Muscle layer of duodenum (tissue), 2 donors: ENCODE measurements at regions not wholly inside any gene's neighbourhood (a gene's known extent, or its start where the extent isn't known, plus 50 kb on each side); places are given as distances from the start of the nearest gene placed in this dataset.

Experiments
- H3K27ac ChIP-seq: one replicate; pipeline ENCODE4 v1.7.0; 2013; ENCODE audit warnings: mild to moderate bottlenecking, low read length
- H3K27me3 ChIP-seq: one replicate; pipeline ENCODE4 v1.7.0; 2013; ENCODE audit warnings: low read depth, mild to moderate bottlenecking, control low read depth, low read length
- H3K36me3 ChIP-seq, 2 donors: one replicate each; pipeline ENCODE4 v1.7.0; 2013; ENCODE audit warnings: low read length in 2 of 2, control low read depth in 1 of 2, mild to moderate bottlenecking in 1 of 2; ENCODE audit not compliant: insufficient read depth in 2 of 2, control insufficient read depth in 1 of 2
- H3K4me1 ChIP-seq, 2 donors: one replicate each; pipeline ENCODE4 v1.7.0; 2013; ENCODE audit warnings: low read length in 2 of 2, mild to moderate bottlenecking in 2 of 2, control low read depth in 1 of 2, moderate library complexity in 1 of 2; ENCODE audit not compliant: insufficient read depth in 2 of 2, control insufficient read depth in 1 of 2
- H3K4me3 ChIP-seq, 2 donors: one replicate each; pipeline ENCODE4 v1.7.0; 2013; ENCODE audit warnings: low read length in 2 of 2, low read depth in 1 of 2, mild to moderate bottlenecking in 1 of 2
- H3K9me3 ChIP-seq, 2 donors: one replicate each; pipeline ENCODE4 v1.7.0; 2013; ENCODE audit warnings: low read length in 2 of 2, control low read depth in 1 of 2, mild to moderate bottlenecking in 1 of 2; ENCODE audit not compliant: control insufficient read depth in 1 of 2
- donor health status: healthy.

- no peak overlapping the region for H3K27ac ChIP-seq
- H3K36me3 ChIP-seq = no peaks in the 10 kb centered on the region
- no peaks in the 10 kb centered on the region for H3K27me3 ChIP-seq
- H3K4me3 ChIP-seq = no peak overlapping the region
- no peaks in the 10 kb centered on the region for H3K4me1 ChIP-seq
- H3K9me3 ChIP-seq = no peaks in the 10 kb centered on the region
Measured at GRCh38 chr9:26067608-26068007, 389.4 kb upstream of the TUSC1 start.

DNA sequence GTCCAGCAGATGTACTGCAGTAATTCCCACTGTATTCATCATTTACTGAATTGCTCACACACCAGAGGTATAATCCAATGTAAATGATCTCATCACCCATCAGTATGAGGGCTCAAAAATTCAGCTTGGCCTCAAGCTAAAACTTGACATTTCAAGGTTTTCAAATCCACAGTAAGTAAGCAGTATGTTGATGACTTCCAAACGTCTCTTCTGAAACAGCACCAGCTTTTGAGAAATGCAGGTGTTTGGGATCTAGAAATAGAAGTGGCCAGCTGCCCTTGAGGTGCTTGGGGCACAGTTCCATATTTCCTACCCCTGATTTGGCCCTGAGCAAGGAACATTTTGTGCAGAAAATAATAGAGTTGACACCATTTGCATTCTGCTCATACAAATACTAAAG lies 388.0 kb upstream of the TUSC1 start:
- H3K36me3 ChIP-seq = no peaks in the 10 kb centered on the region
- H3K9me3 ChIP-seq = no peaks in the 10 kb centered on the region
- H3K27me3 ChIP-seq = no peaks in the 10 kb centered on the region

DNA sequence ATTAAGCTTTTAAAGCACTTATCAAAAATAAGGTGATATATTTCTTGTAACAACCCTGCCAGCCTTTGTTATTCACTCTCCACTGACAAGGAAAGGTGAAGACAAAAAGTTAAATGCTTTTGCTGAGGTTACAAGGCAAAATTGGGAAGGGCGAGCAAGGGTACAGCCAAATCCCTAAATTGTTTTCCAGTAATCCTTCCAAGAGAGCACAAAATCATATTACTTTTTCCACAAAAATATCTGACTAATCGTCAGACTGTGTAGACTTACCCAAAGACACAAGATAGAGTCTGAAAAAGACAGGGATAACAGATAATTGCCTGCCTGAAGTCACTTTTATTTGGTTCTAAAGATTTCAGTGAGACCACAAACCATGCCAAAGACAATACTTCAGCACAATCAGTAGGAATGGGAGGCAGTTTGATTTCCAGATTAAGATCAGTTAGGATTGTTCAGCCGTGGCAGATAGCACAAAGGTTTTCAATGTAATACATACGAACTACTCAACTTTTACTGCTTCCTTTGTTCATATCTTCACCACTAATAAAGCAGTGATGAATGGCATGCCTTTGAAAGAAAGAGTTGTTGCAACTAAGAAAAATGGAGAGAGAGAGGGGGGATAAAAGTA lies 383.8 kb upstream of the TUSC1 start:
- no peaks in the 10 kb centered on the region for H3K36me3 ChIP-seq
- H3K27ac ChIP-seq = no peak overlapping the region
- no peaks in the 10 kb centered on the region for H3K9me3 ChIP-seq
- H3K27me3 ChIP-seq = no peaks in the 10 kb centered on the region
- H3K4me3 ChIP-seq = no peak overlapping the region
- H3K4me1 ChIP-seq = no peaks in the 10 kb centered on the region

More for the DNA sequence above, 388.0 kb upstream of the TUSC1 start:
- no peak overlapping the region for H3K27ac ChIP-seq
- no peak overlapping the region for H3K4me3 ChIP-seq
- no peaks in the 10 kb centered on the region for H3K4me1 ChIP-seq

DNA sequence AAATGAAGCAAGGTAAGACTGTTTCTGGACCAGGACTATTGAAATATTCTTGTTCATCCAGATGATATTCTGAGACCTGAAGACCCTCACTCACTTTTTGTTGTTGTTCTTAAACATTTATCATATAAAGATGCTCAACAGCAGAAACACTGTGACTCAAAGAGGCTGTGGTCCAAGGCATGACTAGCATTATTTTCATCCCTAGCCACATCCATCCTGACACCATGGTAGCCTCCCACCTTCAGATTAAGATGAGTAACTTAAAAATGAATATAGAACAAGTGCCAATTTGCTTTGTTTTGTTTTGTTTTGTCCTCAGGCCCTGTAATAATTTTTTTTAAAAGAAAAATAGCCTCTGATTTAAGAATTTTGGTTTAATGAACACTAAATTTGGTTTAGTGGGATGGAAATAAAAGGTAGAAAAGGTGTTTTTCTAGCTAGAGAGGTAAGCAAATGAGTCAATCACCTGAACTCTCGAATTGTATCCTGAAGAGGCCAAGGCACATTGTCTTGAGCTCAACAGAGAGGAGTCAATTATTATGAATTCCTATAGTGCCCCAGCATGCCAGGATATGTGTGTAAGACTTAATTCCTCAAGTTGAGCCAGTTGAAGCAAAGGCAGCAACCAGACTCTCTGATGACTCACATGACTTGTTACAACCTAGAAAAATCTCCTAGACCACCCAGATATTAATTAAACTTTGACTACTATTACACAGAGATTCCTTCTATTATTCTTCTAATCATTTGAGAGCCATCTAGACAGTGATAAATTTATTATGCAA lies 380.1 kb upstream of the TUSC1 start:
- Histone ChIP-seq H3K27ac (no peak overlapping the region), H3K4me1 (no peaks in the 10 kb centered on the region), H3K9me3 (no peaks in the 10 kb centered on the region), H3K27me3 (no peaks in the 10 kb centered on the region), H3K4me3 (no peak overlapping the region), H3K36me3 (no peaks in the 10 kb centered on the region)

DNA sequence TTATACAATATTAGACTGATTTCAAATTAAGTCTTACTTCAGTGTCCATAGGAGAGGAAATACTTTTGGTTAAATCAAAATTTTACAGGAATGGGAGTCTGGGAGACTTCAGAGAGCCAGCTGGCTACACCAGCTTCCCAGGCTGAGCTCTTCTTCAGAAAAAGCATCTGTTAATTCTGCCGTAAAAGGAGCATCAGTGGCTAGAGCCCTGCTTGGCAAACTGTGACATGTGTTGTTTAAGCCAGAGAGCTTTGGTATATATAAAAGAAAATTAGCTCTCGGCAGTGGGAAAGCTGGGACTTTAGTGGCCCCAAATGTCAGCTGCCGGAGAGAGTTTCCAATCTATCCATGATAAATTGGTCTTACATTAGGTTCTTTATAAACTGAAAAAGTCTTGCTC lies 378.8 kb upstream of the TUSC1 start:
- Histone ChIP-seq H3K4me1 (no peaks in the 10 kb centered on the region), H3K4me3 (no peak overlapping the region), H3K9me3 (no peaks in the 10 kb centered on the region), H3K27ac (no peak overlapping the region), H3K36me3 (no peaks in the 10 kb centered on the region), H3K27me3 (no peaks in the 10 kb centered on the region)

GRCh38 chr9:26054600-26055520 lies 376.6 kb upstream of the TUSC1 start:
- no peaks in the 10 kb centered on the region for H3K36me3 ChIP-seq
- no peaks in the 10 kb centered on the region for H3K4me1 ChIP-seq
- H3K4me3 ChIP-seq = no peak overlapping the region
- no peak overlapping the region for H3K27ac ChIP-seq
- H3K27me3 ChIP-seq = no peaks in the 10 kb centered on the region
- H3K9me3 ChIP-seq = no peaks in the 10 kb centered on the region

- no peaks in the 10 kb centered on the region for H3K36me3 ChIP-seq
- H3K9me3 ChIP-seq = no peaks in the 10 kb centered on the region
- H3K4me1 ChIP-seq = no peaks in the 10 kb centered on the region
- H3K27ac ChIP-seq = no peak overlapping the region
- H3K27me3 ChIP-seq = no peaks in the 10 kb centered on the region
- H3K4me3 ChIP-seq = no peak overlapping the region
Measured at GRCh38 chr9:26053954-26054353, 375.7 kb upstream of the TUSC1 start.

DNA sequence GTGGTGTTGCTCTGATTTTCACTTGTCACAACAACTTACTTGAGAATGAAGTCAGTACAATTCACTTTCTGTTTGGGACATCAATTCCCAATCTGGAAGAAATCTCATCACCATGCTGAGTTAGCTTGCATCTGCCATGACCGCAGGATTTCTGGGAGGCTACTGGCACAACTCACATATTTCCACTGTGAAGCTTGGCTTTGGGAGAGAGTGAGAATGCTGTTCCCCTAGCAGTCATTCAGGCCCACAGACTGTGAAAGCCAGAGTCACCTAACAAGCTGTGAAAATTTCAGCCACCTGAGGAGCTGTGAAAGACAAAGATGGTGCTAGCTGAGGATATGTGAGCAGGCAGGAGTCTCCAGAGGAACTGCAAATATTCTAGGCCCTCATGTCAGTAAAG lies 365.2 kb upstream of the TUSC1 start:
- Histone ChIP-seq H3K27me3 (no peaks in the 10 kb centered on the region), H3K36me3 (no peaks in the 10 kb centered on the region), H3K27ac (no peak overlapping the region), H3K9me3 (peaks cover 0 to 3% of the 10 kb centered on the region in 2 donors), H3K4me1 (no peaks in the 10 kb centered on the region), H3K4me3 (no peak overlapping the region)

- Histone ChIP-seq H3K36me3 (no peaks in the 10 kb centered on the region), H3K27ac (no peak overlapping the region), H3K4me3 (no peak overlapping the region), H3K27me3 (no peaks in the 10 kb centered on the region), H3K9me3 (peaks cover 0 to 3% of the 10 kb centered on the region in 2 donors), H3K4me1 (no peaks in the 10 kb centered on the region)
Measured at GRCh38 chr9:26034786-26035185, 356.5 kb upstream of the TUSC1 start.

GRCh38 chr9:26033336-26033735 lies 355.1 kb upstream of the TUSC1 start:
- H3K9me3 ChIP-seq = no peaks in the 10 kb centered on the region
- no peaks in the 10 kb centered on the region for H3K27me3 ChIP-seq
- no peaks in the 10 kb centered on the region for H3K4me1 ChIP-seq
- H3K27ac ChIP-seq = no peak overlapping the region
- no peak overlapping the region for H3K4me3 ChIP-seq
- no peaks in the 10 kb centered on the region for H3K36me3 ChIP-seq

DNA sequence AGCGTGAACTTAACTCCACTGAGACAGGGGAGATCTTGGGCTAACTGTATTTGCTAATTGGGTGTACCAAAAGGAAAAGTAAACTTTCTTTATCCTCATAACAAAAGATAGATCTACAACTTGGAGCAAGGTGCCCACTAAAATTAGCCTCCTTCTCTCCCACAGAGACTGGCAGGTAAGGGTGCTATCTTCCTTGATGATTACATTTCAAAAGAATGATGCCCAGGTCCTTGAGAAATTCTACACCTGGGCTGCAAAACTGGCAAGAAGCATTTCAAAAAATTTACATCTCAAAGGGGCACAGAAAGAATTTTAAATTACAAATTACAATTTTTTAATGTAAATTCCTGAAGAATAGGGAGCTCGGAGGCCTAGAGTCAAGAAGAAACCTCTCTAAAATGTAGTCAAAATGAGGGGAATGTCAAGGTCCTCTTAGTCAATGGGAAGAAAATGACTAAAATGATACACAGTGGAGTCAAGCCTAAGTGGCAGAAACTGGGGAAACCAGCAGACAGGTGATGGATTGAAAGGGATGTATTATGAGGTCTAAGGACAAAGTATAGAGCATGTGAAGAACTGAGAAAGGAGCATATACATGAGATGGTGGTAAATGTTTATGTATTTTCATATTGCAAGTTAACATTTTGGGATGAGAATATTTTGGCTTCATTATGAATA lies 348.3 kb upstream of the TUSC1 start:
- Histone ChIP-seq H3K36me3 (no peaks in the 10 kb centered on the region), H3K27ac (no peak overlapping the region), H3K4me1 (no peaks in the 10 kb centered on the region), H3K9me3 (no peaks in the 10 kb centered on the region), H3K4me3 (no peak overlapping the region), H3K27me3 (no peaks in the 10 kb centered on the region)
